IMR-90 (cell line): ENCODE measurements at regions not wholly inside any gene's neighbourhood (a gene's known extent, or its start where the extent isn't known, plus 50 kb on each side); places are given as distances from the start of the nearest gene placed in this dataset.

ENCODE experiments used
- ATAC-seq: fragments of 200-7000 bp; cut with Tn5 transposase; 2 replicates; pipeline ENCODE4 v1.9.1; 2020; ENCODE audit warnings: low read depth, mild to moderate bottlenecking, moderate library complexity
- BruUV-seq: library from RNA; stranded (reverse); fragments of 400-500 nt; replicated peaks from 2 replicates; lab custom pipeline; 2021; lab: Mats Ljungman, UMichigan
- CTCF ChIA-PET: fragments of 300-600 bp; formaldehyde crosslinking; extraction: SDS; loops from one replicate; lab custom pipeline; 2021; ENCODE audit warnings: antibody characterized with exemption; lab: Yijun Ruan, JAX
- POLR2A ChIA-PET: fragments of 300-600 bp; sonication (Branson Sonifier 250); formaldehyde crosslinking; loops from one replicate; lab custom pipeline; 2022; ENCODE audit warnings: antibody characterized with exemption; ENCODE audit not compliant: unreplicated experiment; lab: Charles Lee
- DNase-seq: peaks from one replicate; pipeline ENCODE4 v3.0.0; 2013
- H2AFZ ChIP-seq: replicated peaks from 2 replicates; pipeline ENCODE3; 2013; ENCODE audit warnings: low read length, mild to moderate bottlenecking; ENCODE audit not compliant: poor library complexity
- H2AK5ac ChIP-seq: 2 replicates; pipeline ENCODE4 v1.6.1; 2013; ENCODE audit warnings: low read depth, low read length, inconsistent platforms
- H2AK9ac ChIP-seq: replicated peaks from 2 replicates; pipeline ENCODE3; 2013; ENCODE audit warnings: mild to moderate bottlenecking, low read depth, low read length, moderate library complexity; ENCODE audit not compliant: poor library complexity
- H2BK120ac ChIP-seq: 2 replicates; pipeline ENCODE4 v1.6.1; 2013; ENCODE audit warnings: low read depth, low read length, inconsistent platforms
- H2BK15ac ChIP-seq: 3 replicates; pipeline ENCODE4 v1.6.1; 2013; ENCODE audit warnings: low read depth, low read length, inconsistent platforms
- H2BK20ac ChIP-seq: 2 replicates; pipeline ENCODE4 v1.6.1; 2013; ENCODE audit warnings: low read depth, mild to moderate bottlenecking, inconsistent platforms, low read length, moderate library complexity
- H2BK5ac ChIP-seq: 2 replicates; pipeline ENCODE4 v1.6.1; 2013; ENCODE audit warnings: mild to moderate bottlenecking, low read depth, low read length, inconsistent platforms; ENCODE audit not compliant: poor library complexity, severe bottlenecking
- H3K14ac ChIP-seq: replicated peaks from 2 replicates; pipeline ENCODE4 v1.6.1; 2013; ENCODE audit warnings: low read depth, low read length, inconsistent platforms
- H3K18ac ChIP-seq: 2 replicates; pipeline ENCODE4 v1.6.1; 2013; ENCODE audit warnings: low read depth, low read length, control low read depth
- H3K23ac ChIP-seq: 2 replicates; pipeline ENCODE4 v1.6.1; 2013; ENCODE audit warnings: low read depth, low read length, inconsistent platforms
- H3K27ac ChIP-seq: 2 replicates; pipeline ENCODE4 v1.5.1; 2013; ENCODE audit warnings: mild to moderate bottlenecking, control low read depth, low read length; ENCODE audit not compliant: insufficient read depth
- H3K27me3 ChIP-seq: 2 replicates; pipeline ENCODE4 v1.6.1; 2013; ENCODE audit warnings: low read length; ENCODE audit not compliant: control insufficient read depth, insufficient read depth
- H3K36me3 ChIP-seq: 2 replicates; pipeline ENCODE4 v1.6.1; 2013; ENCODE audit warnings: low read length, mixed read lengths; ENCODE audit not compliant: control insufficient read depth, insufficient read depth
- H3K4ac ChIP-seq: 2 replicates; pipeline ENCODE4 v1.6.1; 2013; ENCODE audit warnings: low read depth, low read length, inconsistent platforms
- H3K4me1 ChIP-seq: 2 replicates; pipeline ENCODE4 v1.6.1; 2013; ENCODE audit warnings: low read length, mixed read lengths; ENCODE audit not compliant: control insufficient read depth, insufficient read depth
- H3K4me2 ChIP-seq: 2 replicates; pipeline ENCODE4 v1.6.1; 2013; ENCODE audit warnings: low read depth, mild to moderate bottlenecking, control low read depth, low read length, moderate library complexity
- H3K4me3 ChIP-seq: 2 replicates; pipeline ENCODE4 v1.5.1; 2013; ENCODE audit warnings: low read depth, mild to moderate bottlenecking, control low read depth, low read length, moderate library complexity; ENCODE audit not compliant: insufficient read depth
- H3K56ac ChIP-seq: 2 replicates; pipeline ENCODE4 v1.6.1; 2013; ENCODE audit warnings: low read length, inconsistent platforms; ENCODE audit not compliant: insufficient read depth; ENCODE audit errors: extremely low read depth
- H3K79me1 ChIP-seq, 2 experiments: 2 replicates each; pipeline ENCODE4 v1.6.1; 2013; ENCODE audit warnings: low read length in 2 of 2, inconsistent platforms in 1 of 2, low read depth in 1 of 2
- H3K9ac ChIP-seq: 2 replicates; pipeline ENCODE4 v1.6.1; 2013; ENCODE audit warnings: low read depth, low read length, control low read depth
- H3K9me1 ChIP-seq: 2 replicates; pipeline ENCODE4 v1.6.1; 2013; ENCODE audit warnings: low read length, inconsistent platforms; ENCODE audit not compliant: insufficient read depth
- H3K9me3 ChIP-seq: 2 replicates; pipeline ENCODE4 v1.6.1; 2013; ENCODE audit warnings: low read length; ENCODE audit not compliant: control insufficient read depth, insufficient read depth
- H4K20me1 ChIP-seq: 2 replicates; pipeline ENCODE4 v1.6.1; 2013; ENCODE audit warnings: low read length, inconsistent platforms; ENCODE audit not compliant: insufficient read depth
- H4K5ac ChIP-seq: 2 replicates; pipeline ENCODE4 v1.6.1; 2013; ENCODE audit warnings: mild to moderate bottlenecking, low read depth, low read length, control low read depth
- H4K8ac ChIP-seq, 2 experiments: 2 replicates each; pipeline ENCODE4 v1.6.1; 2013; ENCODE audit warnings: low read depth in 2 of 2, low read length in 2 of 2, control low read depth in 1 of 2, inconsistent platforms in 1 of 2
- H4K91ac ChIP-seq: 2 replicates; pipeline ENCODE4 v1.6.1; 2013; ENCODE audit warnings: low read depth, low read length, inconsistent platforms; ENCODE audit not compliant: insufficient read depth
- BHLHE40 ChIP-seq: fragments of 150-350 bp; IDR thresholded peaks from 2 replicates; pipeline ENCODE4 v1.6.1; 2016; ENCODE audit warnings: mild to moderate bottlenecking, low read depth, low read length
- CEBPB ChIP-seq: IDR thresholded peaks from 2 replicates; pipeline ENCODE4 v1.6.1; 2012; ENCODE audit warnings: low read depth, low read length, improper control_type of control experiment
- CHD1 ChIP-seq: IDR thresholded peaks from 2 replicates; pipeline ENCODE4 v1.6.1; 2012; ENCODE audit warnings: low read depth, low read length, improper control_type of control experiment
- CTCF ChIP-seq: conservative IDR thresholded peaks from 2 replicates; pipeline ENCODE4 v1.5.1; 2012; ENCODE audit warnings: mild to moderate bottlenecking, low read depth, low read length, improper control_type of control experiment
- ELK1 ChIP-seq: fragments of 150-350 bp; IDR thresholded peaks from 2 replicates; pipeline ENCODE4 v1.6.1; 2016; ENCODE audit warnings: low read depth, mild to moderate bottlenecking, low read length, moderate library complexity, borderline replicate concordance
- FOS ChIP-seq: fragments of 150-350 bp; IDR thresholded peaks from 2 replicates; pipeline ENCODE4 v1.6.1; 2016; ENCODE audit warnings: low read depth, low read length
- MAFK ChIP-seq: IDR thresholded peaks from 2 replicates; pipeline ENCODE4 v1.6.1; 2012; ENCODE audit warnings: low read depth, low read length, improper control_type of control experiment
- MAZ ChIP-seq: IDR thresholded peaks from 2 replicates; pipeline ENCODE4 v1.6.1; 2012; ENCODE audit warnings: low read depth, mild to moderate bottlenecking, low read length, improper control_type of control experiment, moderate library complexity, borderline replicate concordance
- MXI1 ChIP-seq: IDR thresholded peaks from 2 replicates; pipeline ENCODE4 v1.6.1; 2012; ENCODE audit warnings: low read depth, mild to moderate bottlenecking, low read length, moderate library complexity, borderline replicate concordance
- NFE2L2 ChIP-seq: fragments of 150-350 bp; IDR thresholded peaks from 2 replicates; pipeline ENCODE4 v1.6.1; 2016; ENCODE audit warnings: low read depth, mild to moderate bottlenecking, low read length
- POLR2A ChIP-seq: IDR thresholded peaks from 2 replicates; pipeline ENCODE4 v1.6.1; 2012; ENCODE audit warnings: mild to moderate bottlenecking, low read depth, low read length
- RAD21 ChIP-seq: IDR thresholded peaks from 2 replicates; pipeline ENCODE4 v1.6.1; 2012; ENCODE audit warnings: low read length, improper control_type of control experiment
- RCOR1 ChIP-seq: IDR thresholded peaks from 2 replicates; pipeline ENCODE4 v1.6.1; 2012; ENCODE audit warnings: mild to moderate bottlenecking, low read length, improper control_type of control experiment; ENCODE audit not compliant: insufficient replicate concordance
- RFX5 ChIP-seq: IDR thresholded peaks from 2 replicates; pipeline ENCODE4 v1.8.0; 2012; ENCODE audit warnings: low read depth, mild to moderate bottlenecking, low read length, moderate library complexity
- SMC3 ChIP-seq: fragments of 150-350 bp; IDR thresholded peaks from 2 replicates; pipeline ENCODE4 v1.6.1; 2016; ENCODE audit warnings: low read depth, mild to moderate bottlenecking, antibody characterized with exemption, low read length, moderate library complexity
- USF2 ChIP-seq: fragments of 150-350 bp; IDR thresholded peaks from 2 replicates; pipeline ENCODE4 v1.6.1; 2017; ENCODE audit warnings: mild to moderate bottlenecking, antibody characterized with exemption, low read length, low read depth
- WGBS, 2 experiments: methylation state at CpG; one replicate each; pipeline versions ENCODE4 v1.1.5 to v1.1.7; 2013; ENCODE audit warnings: missing lambda C conversion rate in 2 of 2; ENCODE audit not compliant: insufficient read length in 1 of 2; ENCODE audit errors: extremely low coverage in 2 of 2; 5-methylcytosine and 5-hydroxymethylcytosine counted together
- dilution Hi-C: fragments of 300-500 bp; cut with HindIII; formaldehyde crosslinking; loops from one replicate; pipeline ENCODE4 v1.14.3; 2018; ENCODE audit warnings: low sequenced_read_pairs; ENCODE audit not compliant: unreplicated experiment
- in situ Hi-C: fragments of 300-500 bp; cut with MboI; formaldehyde crosslinking; loops from 3 replicates; pipeline ENCODE4 v1.14.3; 2019; ENCODE audit warnings: low sequenced_read_pairs, inconsistent platforms, mixed read lengths
- intact Hi-C: fragments of 100-400 bp; cut with micrococcal nuclease; formaldehyde crosslinking; loops from 2 replicates; pipeline ENCODE4 v1.10.0; 2022

GRCh38 chr2:228344531-228344930 is 163.0 kb upstream of the SPHKAP start:
- Histone ChIP-seq H3K27me3 (no peaks in the 10 kb centered on the region), H2AK9ac (no peak overlapping the region), H2AK5ac (no peak overlapping the region), H3K4ac (no peak overlapping the region), H4K20me1 (no peaks in the 10 kb centered on the region), H3K4me2 (no peak overlapping the region), H3K27ac (no peak overlapping the region), H4K91ac (no peak overlapping the region), H2AFZ (no peak overlapping the region), H3K36me3 (no peaks in the 10 kb centered on the region), H2BK15ac (no peak overlapping the region), H3K18ac (no peak overlapping the region), H3K9ac (no peak overlapping the region), H3K14ac (no peak overlapping the region), H3K79me1 (no peaks in the 10 kb centered on the region), H4K8ac (no peak overlapping the region), H2BK5ac (no peak overlapping the region), H3K23ac (no peak overlapping the region), H3K4me3 (no peak overlapping the region), H3K56ac (no peak overlapping the region), H2BK120ac (no peak overlapping the region), H3K9me1 (no peaks in the 10 kb centered on the region), H3K4me1 (no peaks in the 10 kb centered on the region), H3K9me3 (peaks cover 2% of the 10 kb centered on the region; the same call in 1 of the 2 replicates), H2BK20ac (no peak overlapping the region), H4K5ac (no peak overlapping the region)
- intact Hi-C loops, result no loop called here
- no peak for TF ChIP-seq MXI1
- TF ChIP-seq CEBPB, result no peak
- no peak for TF ChIP-seq FOS
- no peak for TF ChIP-seq USF2
- TF ChIP-seq CTCF, result no peak
- TF ChIP-seq MAZ, result no peak
- no peak for TF ChIP-seq MAFK
- no peak for TF ChIP-seq BHLHE40
- TF ChIP-seq POLR2A, result no peak
- TF ChIP-seq RFX5, result no peak
- TF ChIP-seq RAD21, result no peak
- no peak for TF ChIP-seq SMC3
- no peak for TF ChIP-seq RCOR1
- no peak for TF ChIP-seq CHD1
- TF ChIP-seq ELK1, result no peak
- no peak for TF ChIP-seq NFE2L2
- ChIA-PET CTCF (no interaction called here), POLR2A (no interaction called here)
- dilution Hi-C loops, result no loop called here
- no peak for ATAC-seq
- DNase-seq, result no peak
- no CpG with 5 or more reads among the region's 2 CpGs for WGBS, 2 experiments
- in situ Hi-C loops, result no loop called here
- no TSS peak for BruUV-seq
